Fibroblast of skin of abdomen (primary cell): ENCODE measurements at regions not wholly inside any gene's neighbourhood (a gene's known extent, or its start where the extent isn't known, plus 50 kb on each side); places are given as distances from the start of the nearest gene placed in this dataset.
A peak's percentile ranks its signal among the peaks of the same experiment; 100 is the strongest.

ENCODE experiments used
- DNase-seq: peaks from one replicate; pipeline ENCODE4 v3.0.0-alpha.2; 2013

DNA sequence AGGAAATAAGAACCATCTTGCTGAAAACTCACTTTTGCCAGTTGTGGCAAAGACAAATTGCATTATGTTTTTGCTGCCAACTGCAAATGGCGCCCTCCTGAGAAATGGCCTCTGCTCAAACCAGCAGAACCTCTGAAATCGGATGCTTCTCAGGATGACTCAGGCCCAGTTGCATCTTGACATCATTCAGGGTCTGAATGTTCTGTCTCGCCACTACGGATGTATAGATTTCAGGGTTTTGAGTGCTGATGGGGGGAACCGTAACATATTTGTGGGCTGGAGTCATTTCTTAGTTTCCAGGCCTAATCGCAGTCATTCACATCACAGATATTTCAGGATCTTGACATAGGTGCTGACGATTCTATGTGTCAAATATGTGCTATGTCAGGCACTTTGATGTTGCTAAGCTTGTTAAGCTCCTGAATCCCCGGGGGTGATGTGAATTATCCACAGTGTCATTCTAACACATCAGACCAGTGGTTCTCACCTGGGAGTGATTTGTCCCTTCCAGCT lies 207.1 kb downstream of the NFATC2 start:
- DNase-seq: peak; percentile 100

DNA sequence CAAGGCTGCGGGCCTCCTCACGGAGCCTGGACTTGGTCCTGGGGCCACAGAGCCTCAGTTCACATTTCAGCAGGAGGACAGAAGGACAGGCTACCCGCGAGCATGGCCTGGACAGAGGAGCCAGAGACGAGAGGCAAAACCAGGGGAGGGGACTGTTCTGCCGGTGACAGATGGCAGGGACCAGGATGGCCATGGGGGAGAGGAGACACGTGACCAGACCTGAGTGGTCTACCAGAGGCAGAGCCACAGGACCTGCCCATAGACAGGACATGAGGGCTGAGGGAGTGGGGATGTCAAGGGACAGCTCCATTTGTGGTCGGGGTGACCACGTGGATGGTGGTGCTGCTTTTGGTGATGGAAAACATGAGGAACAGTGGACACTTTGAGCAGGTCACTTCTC lies 207.9 kb downstream of the NFATC2 start:
- no peak for DNase-seq

DNA sequence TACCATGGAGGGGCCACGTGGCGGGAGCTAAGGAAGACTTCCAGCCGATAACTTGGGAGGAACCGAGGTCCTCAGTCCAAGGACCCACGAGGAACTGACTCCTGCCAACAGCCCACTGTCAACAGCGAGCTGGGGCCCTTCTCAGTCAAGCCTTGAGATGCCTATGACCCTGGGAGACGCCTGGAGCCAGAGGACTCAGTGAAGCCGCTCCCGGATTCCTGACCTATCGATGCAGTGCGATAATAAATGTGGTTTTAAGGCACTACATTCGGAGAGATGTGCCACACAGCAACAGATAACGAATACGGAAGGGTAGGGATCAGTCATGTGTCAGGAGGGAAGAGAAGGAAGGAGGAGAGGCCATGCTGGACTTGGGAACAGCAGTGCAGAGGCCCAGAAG lies 208.5 kb downstream of the NFATC2 start:
- no peak for DNase-seq

DNA sequence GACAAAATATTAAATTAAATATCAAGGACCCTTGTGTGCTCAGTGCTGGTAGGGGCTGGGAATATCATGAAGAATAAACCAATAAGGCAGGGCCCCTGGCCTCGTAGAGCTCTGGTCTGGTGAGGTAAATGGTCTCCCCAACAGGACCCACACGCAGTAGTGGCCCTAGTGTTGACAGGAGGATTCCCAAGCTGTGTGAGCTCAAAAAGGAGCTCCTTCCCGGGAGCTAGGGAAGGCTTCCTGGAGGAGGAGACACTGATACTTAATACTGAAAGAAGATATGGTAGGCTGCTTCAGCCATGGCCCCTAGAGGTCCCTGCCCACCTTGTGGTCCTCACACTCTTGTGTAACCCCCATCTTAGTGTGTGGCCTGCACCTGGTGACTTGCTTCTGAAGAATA lies 209.1 kb downstream of the NFATC2 start:
- DNase-seq: no peak

DNA sequence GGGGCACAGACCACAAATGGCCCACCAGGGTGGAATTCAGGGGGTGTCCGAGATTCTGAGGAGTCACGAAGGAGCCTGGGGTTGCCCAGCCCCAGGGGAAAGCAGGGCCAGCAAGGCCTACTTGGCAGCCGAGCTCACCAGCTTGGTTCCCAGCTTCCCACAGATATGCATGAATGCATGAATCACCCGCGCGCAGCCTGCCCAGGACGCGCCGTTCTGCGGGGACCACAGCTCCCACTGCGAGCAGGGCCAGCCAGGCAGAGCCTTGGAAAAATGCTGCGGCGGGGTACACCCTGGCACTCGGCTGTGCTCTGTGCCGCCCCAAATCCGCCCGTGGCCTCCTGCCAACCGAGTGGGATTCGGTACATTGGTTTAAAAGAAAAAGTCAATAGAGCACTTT lies 211.0 kb downstream of the NFATC2 start:
- DNase-seq: no peak

DNA sequence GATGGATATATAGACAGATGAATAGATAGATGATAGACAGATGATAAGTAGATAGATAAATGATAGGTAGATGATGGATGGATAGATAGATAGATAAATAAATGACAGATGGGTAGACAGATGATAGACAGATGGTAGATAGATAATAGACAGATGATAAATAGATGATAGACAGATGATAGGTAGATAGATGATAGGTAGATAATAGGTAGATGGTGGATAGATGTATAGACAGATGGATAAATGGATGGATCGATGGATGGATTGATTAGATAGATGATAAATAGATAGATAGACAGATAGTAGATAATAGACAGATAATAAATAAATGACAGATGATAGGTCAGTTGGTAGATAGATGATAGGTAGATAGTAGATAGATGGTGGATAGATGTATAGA lies 212.7 kb downstream of the NFATC2 start:
- DNase-seq: no peak

DNA sequence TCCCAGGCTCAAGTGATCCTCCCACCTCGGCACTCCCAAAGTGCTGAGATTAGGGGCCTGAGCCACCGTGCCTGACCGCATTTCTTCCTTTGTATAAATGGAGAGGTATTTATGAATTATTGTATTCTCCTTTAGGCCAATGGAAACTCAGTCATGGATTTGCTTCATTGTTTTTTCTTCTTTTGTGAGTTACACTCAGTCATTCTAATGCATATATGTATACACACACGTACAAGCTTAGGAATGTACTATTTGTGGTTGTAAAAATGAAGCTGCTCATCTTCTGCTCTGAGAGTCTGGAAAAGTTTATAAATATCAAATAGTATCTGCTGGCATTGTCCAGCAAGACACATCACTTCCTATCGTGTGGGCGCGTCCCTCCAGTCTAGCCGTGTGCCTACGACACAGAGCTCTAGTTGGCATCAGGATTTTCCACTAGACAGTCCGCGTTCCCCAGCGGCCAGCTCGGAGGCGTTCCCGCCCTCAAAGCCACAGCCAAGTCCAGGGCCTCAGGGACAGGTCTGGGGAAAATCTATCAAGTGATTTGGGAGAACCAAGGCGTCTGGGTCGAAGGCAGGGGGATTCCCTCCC lies 215.2 kb downstream of the NFATC2 start:
- DNase-seq: peak; percentile 82

DNA sequence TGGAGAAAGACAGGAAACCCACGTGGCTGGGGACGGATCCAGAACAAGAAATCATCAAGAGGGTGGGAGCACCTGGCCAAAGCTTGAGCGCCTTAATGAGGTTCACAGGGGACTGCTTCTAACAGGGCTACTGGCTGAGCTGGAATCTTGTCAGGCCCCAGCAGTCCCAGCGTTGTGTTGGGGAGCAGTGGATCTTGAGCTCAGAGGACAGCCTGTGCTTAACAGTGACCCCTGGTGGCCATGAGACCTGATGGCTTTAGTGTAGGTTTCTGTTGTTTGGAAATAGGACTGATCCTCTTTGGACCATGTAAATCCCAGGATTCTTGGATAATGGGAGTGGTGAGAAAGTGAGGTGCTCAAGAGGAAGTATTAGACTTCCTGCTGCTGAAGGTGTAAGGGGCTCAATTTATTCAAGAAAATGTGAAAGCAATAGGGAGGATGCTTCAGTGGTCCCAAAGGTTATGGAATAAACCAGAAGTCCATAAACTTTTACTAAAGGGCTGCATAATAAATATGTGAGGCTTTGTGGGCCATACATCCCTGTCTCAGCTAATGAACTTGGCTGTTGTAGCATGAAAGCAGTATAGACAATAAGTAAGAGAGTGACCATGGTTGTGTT lies 216.2 kb downstream of the NFATC2 start:
- no peak for DNase-seq

DNA sequence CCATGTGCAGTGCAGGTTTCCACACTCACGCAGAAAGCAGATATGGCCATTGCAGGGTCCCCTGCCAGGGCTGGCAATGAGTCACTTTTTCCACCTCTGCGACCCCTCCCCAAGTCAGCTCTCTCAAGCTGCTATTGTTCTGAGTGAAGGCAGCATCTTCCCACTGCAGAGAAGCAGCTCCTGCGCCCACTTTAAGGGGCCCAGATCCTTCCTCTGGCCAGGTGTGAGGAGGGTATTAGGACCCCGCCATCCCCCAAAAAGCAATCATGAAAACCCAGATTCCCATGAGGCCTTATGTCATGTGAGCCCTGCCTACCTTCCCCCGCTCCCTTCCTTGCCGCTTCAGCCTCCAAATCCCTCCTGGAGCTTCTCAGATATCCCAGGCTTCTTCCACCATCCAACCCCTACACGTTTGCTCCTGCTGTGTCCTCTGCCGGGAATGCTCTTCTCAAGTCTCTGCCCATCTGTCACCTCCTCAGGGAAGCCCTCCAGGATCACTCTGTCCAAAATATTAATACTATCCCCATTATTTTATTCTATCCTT lies 220.3 kb downstream of the NFATC2 start:
- DNase-seq: no peak

DNA sequence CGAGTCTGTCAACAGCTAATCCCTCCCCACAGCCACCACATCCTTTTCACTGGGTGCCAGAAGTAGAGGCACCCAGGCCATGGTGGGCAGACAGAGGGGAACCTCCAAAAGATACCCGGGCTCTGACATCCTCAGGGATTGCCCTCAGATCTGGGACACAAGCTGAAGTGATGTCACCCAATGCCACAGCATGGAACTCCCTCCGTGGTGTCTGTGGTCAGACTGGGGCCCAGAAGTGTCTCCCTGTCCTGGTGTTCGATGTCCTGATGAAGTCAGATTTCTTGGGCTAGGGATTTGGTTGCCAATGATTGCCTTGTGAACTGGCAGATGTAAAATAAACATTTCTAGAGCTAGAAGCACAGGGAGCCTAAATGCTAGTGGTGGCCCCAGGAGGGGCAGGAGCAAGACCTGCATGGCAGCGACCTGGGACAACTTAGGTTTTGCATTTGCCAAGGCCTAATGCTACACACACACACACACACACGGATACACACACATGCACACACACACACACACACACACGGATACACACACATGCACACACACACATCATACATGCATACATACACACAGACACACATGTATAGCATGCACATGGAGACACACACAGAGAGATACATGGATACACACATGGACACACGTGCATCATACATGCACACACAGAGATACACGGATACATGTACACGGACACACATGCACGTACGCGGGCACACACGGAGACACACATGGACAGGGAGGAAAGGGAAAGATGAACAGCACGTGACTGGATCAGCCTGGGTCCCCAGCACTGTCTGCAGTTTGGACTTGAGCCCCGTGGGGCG lies 221.0 kb downstream of the NFATC2 start:
- DNase-seq: no peak

DNA sequence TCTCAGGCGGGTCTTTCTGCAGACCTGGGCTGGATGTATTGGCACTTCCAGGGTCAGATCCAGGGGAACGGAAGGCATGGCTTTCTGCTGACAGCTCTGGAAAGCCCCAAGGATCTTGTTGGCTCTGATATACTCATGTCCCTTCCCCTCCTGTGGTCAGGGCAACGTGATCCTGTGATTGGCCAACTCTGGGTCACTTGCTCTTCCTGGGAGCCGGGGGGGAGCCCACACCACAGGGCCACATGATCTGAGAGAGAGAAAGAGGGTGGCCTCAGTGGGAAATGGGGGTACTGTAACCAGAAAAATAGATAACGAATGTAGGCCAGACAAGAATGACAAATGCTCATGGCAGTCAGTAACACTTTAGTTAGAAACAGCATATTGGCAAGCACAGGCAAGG lies 223.0 kb downstream of the NFATC2 start:
- no peak for DNase-seq

DNA sequence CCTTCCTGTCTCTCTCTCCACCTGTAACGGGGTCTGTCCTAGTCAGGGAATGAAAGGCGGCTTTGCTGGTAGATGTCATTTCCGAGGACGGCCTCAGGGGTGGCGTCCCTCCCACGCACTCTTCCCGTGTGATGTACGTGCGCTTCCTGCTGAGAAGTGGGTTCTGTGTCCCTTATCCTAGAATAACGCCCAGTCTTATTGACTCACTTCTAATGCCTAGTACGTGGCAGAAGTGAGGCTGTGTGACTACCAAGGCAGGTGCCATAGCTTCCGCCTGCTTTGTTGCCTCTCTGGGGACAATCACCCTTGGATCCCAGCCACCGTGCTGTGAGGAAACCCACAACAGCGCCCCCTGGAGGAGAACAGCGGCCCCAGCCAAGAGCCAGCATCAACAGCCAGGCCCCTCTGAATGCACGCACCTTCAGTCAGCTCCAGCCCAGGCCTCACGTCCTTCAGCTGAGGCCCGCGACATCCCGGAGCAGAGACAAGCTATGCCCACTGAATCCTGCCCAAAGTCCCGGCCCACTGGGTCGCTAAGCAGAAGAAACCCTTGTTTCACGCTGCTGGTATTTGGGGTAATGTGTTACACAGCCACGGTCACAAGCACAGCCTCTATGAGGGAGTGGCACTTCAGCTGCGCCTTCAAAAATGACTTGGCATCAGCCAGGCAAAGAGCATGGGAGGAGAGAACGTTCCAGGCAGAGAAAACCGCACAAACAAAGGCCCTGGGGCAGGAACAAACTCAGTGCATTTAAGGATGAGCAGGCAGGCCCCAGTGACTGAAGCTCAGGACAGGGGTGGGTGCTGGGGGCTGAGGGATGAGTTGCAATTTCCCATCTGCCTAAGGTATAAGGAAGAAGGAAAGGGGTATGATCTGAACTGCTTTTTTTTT lies 224.2 kb downstream of the NFATC2 start:
- no peak for DNase-seq

DNA sequence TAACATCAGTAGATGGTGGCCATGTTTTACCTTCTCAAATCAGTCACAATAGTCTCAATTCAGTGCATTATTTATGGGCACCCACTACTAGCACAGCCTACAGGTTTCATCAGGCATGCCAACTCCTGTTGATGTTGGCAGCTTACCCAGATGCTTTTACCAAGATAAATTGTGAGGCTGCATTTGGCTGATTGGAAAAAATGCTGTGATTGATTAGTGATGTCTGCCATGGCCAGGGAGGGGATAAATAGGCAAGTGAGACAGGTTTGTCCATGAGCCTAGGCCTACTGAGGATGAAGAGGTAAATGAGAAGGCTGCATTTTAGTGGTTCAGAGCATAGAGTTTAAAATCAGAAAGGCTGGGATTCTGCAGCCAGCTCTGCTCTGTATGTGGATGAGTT lies 227.1 kb downstream of the NFATC2 start:
- DNase-seq: no peak

DNA sequence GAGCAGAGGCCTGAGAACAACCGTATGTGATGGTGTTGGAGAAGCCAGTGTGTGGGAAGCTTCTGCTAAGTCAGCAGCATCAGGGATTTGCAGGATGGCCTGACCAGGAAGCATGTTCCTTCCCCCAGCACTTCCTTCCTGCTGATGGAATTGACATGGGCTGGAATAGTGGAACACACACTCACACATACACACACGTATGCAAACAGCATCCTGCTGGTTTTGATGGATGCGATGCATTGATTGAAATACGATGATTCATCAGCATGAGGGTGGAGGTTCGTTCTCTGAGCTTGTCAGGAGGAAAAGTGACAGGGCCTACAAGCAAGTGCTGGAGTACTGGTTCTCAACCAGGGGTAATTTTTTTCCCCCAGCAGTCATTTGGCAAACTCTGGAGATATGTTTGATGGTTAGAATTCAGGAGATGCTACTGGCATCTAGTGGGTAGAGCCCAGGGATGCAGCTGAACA lies 229.1 kb downstream of the NFATC2 start:
- DNase-seq: peak; percentile 45

DNA sequence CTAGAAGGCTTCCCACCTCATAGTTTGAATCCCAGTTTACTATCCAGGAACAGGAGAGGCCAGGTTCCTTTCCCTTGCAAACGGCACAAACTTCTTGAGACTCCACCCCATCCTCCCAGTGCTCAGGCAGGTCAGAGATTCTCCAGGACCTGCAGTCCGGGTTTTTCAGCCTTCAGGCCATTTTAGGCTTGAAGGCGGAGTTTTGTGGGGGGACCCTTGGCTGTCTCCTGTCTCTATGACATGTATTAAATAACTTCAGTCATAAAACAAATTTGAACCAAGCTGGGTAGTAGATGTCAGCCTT lies 230.1 kb downstream of the NFATC2 start:
- DNase-seq: no peak

DNA sequence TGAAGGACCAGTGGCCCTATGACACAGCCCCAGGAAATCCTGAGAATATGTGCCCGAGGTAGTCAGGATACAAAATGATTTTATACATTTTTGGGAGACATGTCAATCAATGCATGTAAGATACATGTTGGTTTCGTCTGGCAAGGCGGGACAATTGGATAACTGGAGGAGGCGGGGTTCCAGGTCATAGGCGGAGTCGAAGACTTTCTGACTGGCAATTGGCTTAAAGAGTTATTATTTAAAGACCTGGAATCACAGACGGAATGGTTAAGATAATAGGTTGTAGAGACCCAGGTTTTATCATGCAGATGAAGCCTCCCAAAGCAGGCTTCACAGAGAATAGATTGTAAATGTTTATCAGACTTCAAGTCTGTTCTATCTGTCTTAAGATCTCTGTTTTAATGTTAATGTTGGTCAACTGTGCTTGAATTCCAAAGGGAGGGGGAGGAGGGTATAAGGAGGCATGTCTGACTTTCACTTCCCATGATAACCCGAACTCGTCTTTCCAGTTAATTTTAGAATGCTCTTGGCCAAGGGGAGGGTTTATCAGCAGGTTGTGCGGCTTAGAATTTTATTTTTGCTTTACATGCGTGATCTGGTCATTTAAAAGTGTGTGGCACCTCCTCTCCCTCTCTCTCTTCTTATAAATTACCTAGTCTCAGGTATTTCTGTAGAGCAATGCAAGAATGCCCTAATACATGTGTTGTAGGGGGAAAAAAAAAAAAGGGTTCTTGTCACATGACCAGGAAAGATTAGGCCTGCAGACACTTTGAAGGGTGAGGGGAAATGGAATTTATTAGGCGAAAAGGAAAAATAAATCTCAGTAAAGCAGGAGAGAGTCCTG lies 230.7 kb downstream of the NFATC2 start:
- no peak for DNase-seq

DNA sequence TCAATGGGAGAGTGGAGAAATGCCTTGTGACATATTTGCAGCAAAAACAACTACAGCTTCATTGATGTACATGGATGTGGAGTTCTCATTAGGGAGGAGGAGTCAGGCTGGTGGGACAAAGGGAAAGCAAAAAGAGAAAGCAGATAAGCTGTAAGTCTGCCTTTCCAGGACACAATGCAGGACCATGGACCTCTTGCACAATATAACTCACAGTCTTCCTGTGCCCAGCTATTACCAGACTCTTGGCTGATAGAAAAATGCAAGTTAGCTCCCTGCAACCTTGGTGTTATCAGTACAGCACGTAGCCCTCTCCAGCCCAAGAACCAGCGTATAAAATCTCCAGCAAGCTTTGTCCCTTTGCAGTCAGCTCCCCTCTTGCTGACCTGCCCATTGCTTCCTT lies 232.3 kb downstream of the NFATC2 start:
- DNase-seq: no peak

DNA sequence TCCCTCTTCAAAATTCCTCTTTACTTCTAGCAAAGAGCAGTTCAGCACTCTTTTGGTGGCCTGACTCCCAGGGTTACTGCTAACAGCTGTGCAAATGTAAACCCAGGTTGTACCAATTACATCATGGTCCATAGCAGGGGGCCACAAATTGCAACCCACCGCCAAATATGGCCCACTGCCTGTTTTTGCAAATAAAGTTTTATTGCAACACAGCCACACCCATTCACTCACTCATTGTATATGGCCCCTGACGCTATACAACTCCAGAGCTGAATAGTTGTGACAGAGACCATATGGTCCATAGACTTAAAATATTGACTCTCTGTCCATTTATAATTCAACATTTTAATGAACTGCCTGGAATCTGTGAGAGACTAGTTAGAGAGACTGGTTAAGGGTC lies 233.4 kb downstream of the NFATC2 start:
- DNase-seq: no peak

DNA sequence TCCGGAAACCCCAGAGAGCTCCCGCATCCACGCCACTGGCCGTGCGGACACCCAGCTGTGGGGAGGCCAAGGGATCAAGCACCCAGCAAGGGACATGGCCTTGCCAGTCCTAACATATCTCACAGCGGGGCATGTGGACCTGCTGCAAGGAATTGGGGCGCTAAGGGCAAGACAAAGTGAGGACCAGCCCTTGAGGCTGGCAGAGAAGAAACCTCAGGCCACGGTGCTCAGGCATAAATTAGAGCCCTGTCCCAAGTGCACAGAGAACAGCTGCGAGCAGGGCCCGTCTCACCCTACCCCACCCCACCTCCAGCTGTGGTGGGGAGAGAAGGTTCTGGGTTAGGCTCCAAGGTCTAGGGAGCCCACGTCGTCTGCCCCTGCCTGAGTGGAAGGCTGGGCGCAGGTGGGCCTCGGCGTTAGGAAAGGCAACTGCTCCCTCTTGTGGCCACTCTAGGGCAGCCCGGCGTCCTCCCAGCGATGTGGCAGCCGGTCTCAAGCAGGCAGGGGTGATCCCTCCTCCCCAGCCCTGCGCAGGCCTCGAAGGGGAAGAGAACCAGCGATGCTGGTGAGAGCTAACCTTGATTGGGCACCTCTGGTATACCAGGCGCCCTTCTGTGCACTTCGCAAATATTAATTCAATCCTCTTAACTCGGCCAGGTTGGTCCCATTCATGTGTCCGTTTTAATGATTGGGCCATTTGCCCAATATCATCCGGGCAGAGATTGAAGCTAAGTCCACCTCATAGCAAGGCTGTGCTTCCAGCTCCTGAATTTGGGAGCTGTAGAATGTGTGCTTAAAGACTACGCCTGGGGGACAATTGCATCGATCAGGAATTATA lies 235.8 kb downstream of the NFATC2 start:
- peak; percentile 65 for DNase-seq

DNA sequence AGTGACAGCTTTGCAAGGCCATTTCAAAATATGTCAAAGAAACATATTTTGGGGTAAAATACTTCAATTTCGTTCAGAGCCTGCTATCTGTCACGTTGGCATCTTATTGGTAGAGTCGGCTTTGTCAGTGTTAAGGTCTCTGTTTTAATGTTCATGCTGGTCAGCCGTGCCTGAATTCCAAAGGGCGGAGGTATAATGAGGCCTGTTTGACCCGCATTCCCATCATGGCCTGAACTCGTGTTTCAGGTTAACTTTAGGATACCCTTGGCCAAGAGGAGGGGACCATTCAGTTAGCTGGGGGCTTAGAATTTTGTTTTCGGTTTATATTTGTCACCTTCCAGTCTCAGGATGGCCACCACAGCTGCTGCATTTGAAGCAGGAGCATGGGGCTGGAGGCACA lies 236.4 kb downstream of the NFATC2 start:
- no peak for DNase-seq
